A549 (cell line): ENCODE measurements at regions not wholly inside any gene's neighbourhood (a gene's known extent, or its start where the extent isn't known, plus 50 kb on each side); places are given as distances from the start of the nearest gene placed in this dataset.
"Not testable (repeated sequence)": the region's sequence is repeated elsewhere in the genome, so short reads cannot be mapped to it uniquely, and the experiment has no call there.

Experiments used
- ATAC-seq, 2 experiments: fragments of 200-7000 bp in 1 of 2; fragments of >200 bp in 1 of 2; cut with Nextera tagmentation in 1 of 2; cut with Tn5 transposase in 1 of 2; 3 replicates each; pipeline versions ENCODE4 v1.8.0 to v1.9.1; 2018 to 2020; ENCODE audit warnings: mild to moderate bottlenecking in 1 of 2, moderate library complexity in 1 of 2
- CTCF ChIA-PET: fragments of 300-600 bp; sonication (Branson Sonifier 250); formaldehyde crosslinking; extraction: SDS; loops from one replicate; lab custom pipeline; 2021; ENCODE audit warnings: antibody characterized with exemption, inconsistent platforms; lab: Yijun Ruan, JAX
- POLR2A ChIA-PET: fragments of 350-600 bp; formaldehyde crosslinking; extraction: SDS; loops from one replicate; lab custom pipeline; 2021; ENCODE audit warnings: antibody characterized with exemption, inconsistent platforms; lab: Yijun Ruan, JAX
- DNase-seq, 2 experiments: peaks; one replicate each; pipeline versions ENCODE4 v3.0.0 to v3.0.0-alpha.2; 2011 to 2016; ENCODE audit warnings: low read depth in 1 of 2, low spot score in 1 of 2
- FAIRE-seq: peaks from 2 replicates; lab custom pipeline; 2011; peaks lifted over from hg19 to GRCh38; lab: Jason Lieb, UNC
- H3K27ac ChIP-seq, 2 experiments: fragments of >200 bp; sonication (Bioruptor Twin); formaldehyde crosslinking; 3 replicates each; pipeline ENCODE4 v1.5.1; 2016 to 2017
- H3K4me1 ChIP-seq: fragments of >200 bp; sonication (Bioruptor Twin); formaldehyde crosslinking; 3 replicates; pipeline ENCODE4 v1.6.1; 2016
- H3K4me2 ChIP-seq: fragments of >200 bp; sonication (Bioruptor Twin); formaldehyde crosslinking; 3 replicates; pipeline ENCODE4 v1.6.1; 2016
- H3K4me3 ChIP-seq: fragments of >200 bp; sonication (Bioruptor Twin); formaldehyde crosslinking; 3 replicates; pipeline ENCODE4 v1.5.1; 2016
- H3K9me3 ChIP-seq: fragments of >200 bp; sonication (Bioruptor Twin); formaldehyde crosslinking; 3 replicates; pipeline ENCODE4 v1.6.1; 2016
- BCL3 ChIP-seq: fragments of >200 bp; sonication (Bioruptor Twin); formaldehyde crosslinking; IDR thresholded peaks from 3 replicates; pipeline ENCODE4 v1.6.1; 2016
- BHLHE40 ChIP-seq: IDR thresholded peaks from 2 replicates; pipeline ENCODE4 v1.6.1; 2012; ENCODE audit warnings: low read depth, low read length, inconsistent platforms
- CHD4 ChIP-seq: fragments of 200-600 bp; sonication (generic); IDR thresholded peaks from 2 replicates; pipeline ENCODE4 v1.6.1; 2016; ENCODE audit warnings: antibody characterized with exemption, mild to moderate bottlenecking, borderline replicate concordance
- CTCF ChIP-seq: fragments of >200 bp; sonication (Bioruptor Twin); formaldehyde crosslinking; IDR thresholded peaks from 3 replicates; pipeline ENCODE4 v1.5.1; 2016
- E2F6 ChIP-seq: IDR thresholded peaks from 2 replicates; pipeline ENCODE4 v1.6.1; 2012; ENCODE audit warnings: low read depth, borderline replicate concordance
- ELK1 ChIP-seq: fragments of 150-350 bp; IDR thresholded peaks from 2 replicates; pipeline ENCODE4 v1.6.1; 2014; ENCODE audit warnings: low read depth, mild to moderate bottlenecking, low read length
- ESRRA ChIP-seq: fragments of 150-350 bp; IDR thresholded peaks from 2 replicates; pipeline ENCODE4 v1.6.1; 2014; ENCODE audit warnings: mild to moderate bottlenecking, low read length, borderline replicate concordance
- FOSL2 ChIP-seq, 2 experiments: fragments of 450-650 bp in 1 of 2; fragments of >200 bp in 1 of 2; sonication (Bioruptor Twin) in 1 of 2; formaldehyde crosslinking; IDR thresholded peaks; 2 replicates each; pipeline versions ENCODE4 v1.5.0 to v1.6.1; 2016 to 2020; ENCODE audit warnings: mild to moderate bottlenecking in 1 of 2, moderate library complexity in 1 of 2
- HMGXB4 ChIP-seq: fragments of 250-450 bp; sonication (Bioruptor Pico); IDR thresholded peaks from 2 replicates; pipeline ENCODE4 v1.5.0; 2021; ENCODE audit warnings: mild to moderate bottlenecking, moderate library complexity, borderline replicate concordance
- HOXB13 ChIP-seq: fragments of 250-450 bp; sonication (Bioruptor Pico); IDR thresholded peaks from 2 replicates; pipeline ENCODE4 v1.5.0; 2020; ENCODE audit warnings: low read depth, mild to moderate bottlenecking, moderate library complexity
- HOXB5 ChIP-seq: fragments of 250-450 bp; sonication (Bioruptor Pico); IDR thresholded peaks from 2 replicates; pipeline ENCODE4 v1.5.0; 2020; ENCODE audit warnings: mild to moderate bottlenecking, moderate library complexity
- JUN ChIP-seq, 2 experiments: fragments of >200 bp; sonication (Bioruptor Twin); formaldehyde crosslinking; IDR thresholded peaks; 2 replicates in 1 of 2; 3 replicates in 1 of 2; pipeline ENCODE4 v1.6.1; 2016 to 2017
- KDM1A ChIP-seq: fragments of 200-600 bp; sonication (generic); IDR thresholded peaks from 2 replicates; pipeline ENCODE4 v1.6.1; 2016; ENCODE audit warnings: low read depth, mild to moderate bottlenecking
- MAX ChIP-seq: IDR thresholded peaks from 2 replicates; pipeline ENCODE4 v1.6.1; 2012
- RFX5 ChIP-seq: fragments of 450-650 bp; IDR thresholded peaks from 2 replicates; pipeline ENCODE4 v1.7.1; 2014; ENCODE audit warnings: antibody characterized with exemption, mild to moderate bottlenecking, moderate library complexity
- ZC3H11A ChIP-seq: fragments of 450-650 bp; IDR thresholded peaks from 2 replicates; pipeline ENCODE4 v1.6.1; 2014; ENCODE audit warnings: antibody characterized with exemption, mild to moderate bottlenecking
- ZFP36 ChIP-seq: fragments of 450-650 bp; IDR thresholded peaks from 2 replicates; pipeline ENCODE4 v1.6.1; 2014; ENCODE audit warnings: borderline replicate concordance; ENCODE audit not compliant: partially characterized antibody
- ZNF302 ChIP-seq: fragments of 250-450 bp; sonication (Bioruptor Pico); IDR thresholded peaks from 2 replicates; pipeline ENCODE4 v1.9.0; 2021; ENCODE audit warnings: inconsistent platforms, mild to moderate bottlenecking, moderate library complexity
- WGBS: methylation state at CpG from one replicate; pipeline ENCODE4 v1.1.6; 2017; ENCODE audit errors: missing lambda C conversion rate; 5-methylcytosine and 5-hydroxymethylcytosine counted together

- TF ChIP-seq CTCF: no peak
These were observed 485.6 kb upstream of the NUDT12 start (continued) for GRCh38 chr5:104048231-104048630.

GRCh38 chr5:104045987-104046386 lies 483.4 kb upstream of the NUDT12 start:
- TF ChIP-seq BCL3 (no peak), HOXB13 (CRISPR knock-in tag) (no peak), ZC3H11A (no peak), ZNF302 (CRISPR knock-in tag) (no peak), JUN (IDR thresholded peaks at IDR 0.05) (no peak), ZFP36 (no peak), ESRRA (no peak), RFX5 (no peak), E2F6 (no peak)
- ChIA-PET POLR2A (no interaction called here), CTCF (no interaction called here)
- H3K27ac ChIP-seq: no peak overlapping the region
- no peaks in the 10 kb centered on the region for H3K4me1 ChIP-seq
- H3K4me2 ChIP-seq: no peak overlapping the region
- no peak for FAIRE-seq
- ATAC-seq: no peak
- H3K4me3 ChIP-seq: no peak overlapping the region
- no peak for DNase-seq
- no peaks in the 10 kb centered on the region for H3K9me3 ChIP-seq

- H3K4me2 ChIP-seq, FAIRE-seq, H3K4me3 ChIP-seq, POLR2A ChIA-PET, H3K27ac ChIP-seq, H3K4me1 ChIP-seq, H3K9me3 ChIP-seq, DNase-seq, ATAC-seq, CTCF ChIA-PET: not testable (repeated sequence)
- 22% methylated on average over 4 of the region's 4 CpGs for WGBS
These were observed 477.3 kb upstream of the NUDT12 start for GRCh38 chr5:104039871-104040270.

- POLR2A ChIA-PET, H3K9me3 ChIP-seq, H3K27ac ChIP-seq, H3K4me1 ChIP-seq, CTCF ChIA-PET, H3K4me3 ChIP-seq, H3K4me2 ChIP-seq, DNase-seq, FAIRE-seq, ATAC-seq: not testable (repeated sequence)
- WGBS: 46% methylated on average over 4 of the region's 4 CpGs
These were observed 474.5 kb upstream of the NUDT12 start for GRCh38 chr5:104037136-104037535.

GRCh38 chr5:104033186-104033585 lies 470.6 kb upstream of the NUDT12 start:
- H3K4me3 ChIP-seq, POLR2A ChIA-PET, ATAC-seq, DNase-seq, H3K4me1 ChIP-seq, H3K9me3 ChIP-seq, FAIRE-seq, H3K4me2 ChIP-seq, H3K27ac ChIP-seq: not testable (repeated sequence)
- CTCF ChIA-PET: interaction anchor here (0.7 kb wide), 1 partner anchor 105 kb away, joined by 5 read pairs; no protein-coding TSS in a partner anchor
- 47% methylated on average over 4 of the region's 4 CpGs for WGBS

GRCh38 chr5:104024538-104024937 lies 461.9 kb upstream of the NUDT12 start:
- Histone ChIP-seq H3K27ac (no peak overlapping the region), H3K4me2 (no peak overlapping the region), H3K4me1 (no peaks in the 10 kb centered on the region), H3K9me3 (no peaks in the 10 kb centered on the region; the same call in 2 of the 3 replicates), H3K4me3 (no peak overlapping the region)
- WGBS: 23% methylated on average over 5 of the region's 5 CpGs
- CTCF ChIA-PET: interaction anchor here (0.9 kb wide), 1 partner anchor 47 kb away, joined by 3 read pairs; no protein-coding TSS in a partner anchor
- DNase-seq: no peak
- POLR2A ChIA-PET: no interaction called here
- no peak for ATAC-seq
- TF ChIP-seq BHLHE40: no peak
- no peak for TF ChIP-seq CHD4
- no peak for TF ChIP-seq ELK1
- no peak for TF ChIP-seq MAX
- TF ChIP-seq HMGXB4 (CRISPR knock-in tag): no peak
- TF ChIP-seq HOXB5 (CRISPR knock-in tag): no peak
- TF ChIP-seq KDM1A: no peak
- no peak for TF ChIP-seq FOSL2 (IDR thresholded peaks at IDR 0.05)
- no peak for TF ChIP-seq FOSL2 (CRISPR knock-in tag; IDR thresholded peaks at IDR 0.05)
- no peak for FAIRE-seq
